HepG2 (cell line): ENCODE measurements at regions not wholly inside any gene's neighbourhood (a gene's known extent, or its start where the extent isn't known, plus 50 kb on each side); places are given as distances from the start of the nearest gene placed in this dataset.

ENCODE experiments used
- ATAC-seq: fragments of 200-7000 bp; cut with Tn5 transposase; 3 replicates; pipeline ENCODE4 v1.9.1; 2020; ENCODE audit warnings: mild to moderate bottlenecking, moderate library complexity
- BruUV-seq: library from RNA; stranded (reverse); fragments of 400-500 nt; replicated peaks from 2 replicates; lab custom pipeline; 2021; lab: Mats Ljungman, UMichigan
- CTCF ChIA-PET: fragments of 300-600 bp; formaldehyde crosslinking; extraction: SDS; loops from one replicate; lab custom pipeline; 2021; ENCODE audit warnings: low total read pairs, inconsistent platforms, low intra/inter-chr PET ratio; lab: Yijun Ruan, JAX
- POLR2A ChIA-PET: fragments of 350-600 bp; sonication (Branson Sonifier 250); formaldehyde crosslinking; loops from one replicate; lab custom pipeline; 2020; ENCODE audit warnings: antibody characterized with exemption, inconsistent platforms; lab: Yijun Ruan, JAX
- DNase-seq: peaks from one replicate; pipeline ENCODE4 v3.0.0-alpha.2; 2015; ENCODE audit warnings: low spot score
- FAIRE-seq: peaks from 3 replicates; lab custom pipeline; 2011; peaks lifted over from hg19 to GRCh38; lab: Jason Lieb, UNC
- H2AFZ ChIP-seq: one replicate; pipeline ENCODE4 v1.6.1; 2011; ENCODE audit warnings: low read length, inconsistent platforms
- H3K27ac ChIP-seq: fragments of 300-600 bp; 3 replicates; pipeline ENCODE4 v1.8.0; 2011; ENCODE audit warnings: mixed run types, mild to moderate bottlenecking, mixed read lengths, low read length, inconsistent platforms; ENCODE audit not compliant: insufficient read depth; ENCODE audit errors: extremely low read length
- H3K27me3 ChIP-seq, 2 experiments: fragments of 200-600 bp in 1 of 2; 2 replicates in 1 of 2; 3 replicates in 1 of 2; pipeline versions ENCODE4 v1.6.0 to v1.8.0; 2011; ENCODE audit warnings: low read length in 2 of 2, mild to moderate bottlenecking in 2 of 2, moderate library complexity in 2 of 2, inconsistent platforms in 1 of 2; ENCODE audit not compliant: insufficient read depth in 2 of 2, control insufficient read depth in 1 of 2
- H3K36me3 ChIP-seq, 2 experiments: fragments of 200-600 bp in 1 of 2; replicated peaks in 1 of 2; 2 replicates in 1 of 2; 3 replicates in 1 of 2; pipeline versions ENCODE4 v1.5.1 to v1.8.0; 2011; ENCODE audit warnings: low read length in 2 of 2, inconsistent platforms in 1 of 2; ENCODE audit not compliant: insufficient read depth in 2 of 2, control insufficient read depth in 1 of 2
- H3K4me1 ChIP-seq: 2 replicates; pipeline ENCODE4 v1.5.1; 2012; ENCODE audit warnings: low read length, inconsistent platforms; ENCODE audit not compliant: insufficient read depth
- H3K4me2 ChIP-seq: 2 replicates; pipeline ENCODE4 v1.6.0; 2011; ENCODE audit warnings: low read depth, low read length, inconsistent platforms
- H3K4me3 ChIP-seq, 3 experiments: fragments of 200-600 bp in 1 of 3; sonication (generic), shearing (Covaris generic) in 1 of 3; replicated peaks in 1 of 3; 2 replicates each; pipeline ENCODE4 v1.5.1; 2011 to 2016; ENCODE audit warnings: low read length in 3 of 3, inconsistent platforms in 2 of 3, low read depth in 2 of 3, mild to moderate bottlenecking in 2 of 3, control low read depth in 1 of 3, mixed read lengths in 1 of 3; ENCODE audit not compliant: insufficient read depth in 1 of 3
- H3K79me2 ChIP-seq: one replicate; pipeline ENCODE4 v1.6.1; 2011; ENCODE audit warnings: low read length, inconsistent platforms; ENCODE audit not compliant: insufficient read depth
- H3K9ac ChIP-seq: 2 replicates; pipeline ENCODE4 v1.6.0; 2011; ENCODE audit warnings: mild to moderate bottlenecking, low read depth, low read length, inconsistent platforms; ENCODE audit not compliant: insufficient read depth
- H3K9me3 ChIP-seq: 2 replicates; pipeline ENCODE4 v1.5.1; 2012; ENCODE audit warnings: mild to moderate bottlenecking, low read length
- H4K20me1 ChIP-seq: 2 replicates; pipeline ENCODE4 v1.6.0; 2011; ENCODE audit warnings: inconsistent platforms, mild to moderate bottlenecking, low read length, moderate library complexity; ENCODE audit not compliant: insufficient read depth
- AGO2 ChIP-seq: fragments of 200-400 bp; formaldehyde crosslinking; optimal IDR thresholded peaks from 2 replicates; pipeline ENCODE3; 2017; ENCODE audit warnings: mild to moderate bottlenecking, low read depth, low read length, moderate library complexity
- ATF6 ChIP-seq: sonication (generic); formaldehyde crosslinking; conservative IDR thresholded peaks from 2 replicates; pipeline ENCODE4 v1.4.0; 2020; ENCODE audit warnings: missing genetic modification reagents
- HOXA5 ChIP-seq: sonication (generic); formaldehyde crosslinking; IDR thresholded peaks from 2 replicates; pipeline ENCODE4 v1.4.0; 2020; ENCODE audit warnings: missing genetic modification reagents
- PHF8 ChIP-seq: sonication (generic); formaldehyde crosslinking; IDR thresholded peaks from 2 replicates; pipeline ENCODE4 v1.5.0; 2020; ENCODE audit warnings: missing genetic modification reagents
- ZNF160 ChIP-seq: sonication (generic); formaldehyde crosslinking; IDR thresholded peaks from 2 replicates; pipeline ENCODE4 v1.8.0; 2022; ENCODE audit warnings: mild to moderate bottlenecking, inconsistent platforms, missing genetic modification reagents
- ZNF615 ChIP-seq: sonication (generic); formaldehyde crosslinking; IDR thresholded peaks from 2 replicates; pipeline ENCODE4 v1.5.0; 2020; ENCODE audit warnings: mild to moderate bottlenecking, missing genetic modification reagents, borderline replicate concordance
- ZSCAN21 ChIP-seq: sonication (generic); formaldehyde crosslinking; IDR thresholded peaks from 2 replicates; pipeline ENCODE4 v1.8.0; 2022; ENCODE audit warnings: mild to moderate bottlenecking, missing genetic modification reagents, moderate library complexity, borderline replicate concordance
- WGBS: methylation state at CpG from one replicate; pipeline ENCODE4 v1.1.6; 2017; ENCODE audit warnings: low lambda C conversion rate; 5-methylcytosine and 5-hydroxymethylcytosine counted together
- in situ Hi-C: cut with HindIII; loops from 2 replicates; pipeline ENCODE4 v1.10.0; 2017; ENCODE audit warnings: low pct_unique_long_range_greater_than_20kb; ENCODE audit not compliant: extremely low pct_ligation_motif_present
- intact Hi-C: fragments of 100-400 bp; cut with micrococcal nuclease; formaldehyde crosslinking; loops from one replicate; pipeline ENCODE4 v1.10.0; 2022; ENCODE audit not compliant: unreplicated experiment

- Histone ChIP-seq H3K27ac (no peak overlapping the region), H3K36me3 (no peaks in the 10 kb centered on the region), H3K4me1 (no peaks in the 10 kb centered on the region), H3K9ac (no peak overlapping the region), H3K4me3 (no peak overlapping the region), H4K20me1 (no peaks in the 10 kb centered on the region), H3K79me2 (no peaks in the 10 kb centered on the region), H3K27me3 (no peaks in the 10 kb centered on the region), H3K9me3 (no peaks in the 10 kb centered on the region), H3K4me2 (no peak overlapping the region), H2AFZ (no peak overlapping the region)
- FAIRE-seq (no peak), ATAC-seq (no peak), DNase-seq (no peak)
- 0% methylated on average over 1 of the region's 1 CpG for WGBS
- ChIA-PET CTCF (no interaction called here), POLR2A (no interaction called here)
- in situ Hi-C loops, result no loop called here
- BruUV-seq, result no TSS peak
- intact Hi-C loops, result no loop called here
- TF ChIP-seq ZNF615 (CRISPR knock-in tag), result no peak
- TF ChIP-seq ZSCAN21 (CRISPR knock-in tag), result no peak
- TF ChIP-seq AGO2, result no peak
- no peak for TF ChIP-seq ATF6
- no peak for TF ChIP-seq PHF8 (CRISPR knock-in tag)
These were observed 242.3 kb upstream of the GPRIN3 start for GRCh38 chr4:89549907-89550306.

- no peaks in the 10 kb centered on the region; the same call in 1 of the 2 replicates for H3K9me3 ChIP-seq
- FAIRE-seq, result no peak
- H3K27ac ChIP-seq, result no peak overlapping the region
- H3K9ac ChIP-seq, result no peak overlapping the region
- no peak for ATAC-seq
- DNase-seq, result no peak
- no peak overlapping the region for H3K4me2 ChIP-seq
- CTCF ChIA-PET, result no interaction called here
- no peaks in the 10 kb centered on the region for H3K27me3 ChIP-seq
- peak; percentile 64; the same call in 1 of the 2 replicates for TF ChIP-seq ZNF160 (CRISPR knock-in tag)
- no peak for TF ChIP-seq HOXA5 (CRISPR knock-in tag)
- TF ChIP-seq, all 625 proteins: peak for 1
- Histone ChIP-seq H3K36me3 (no peaks in the 10 kb centered on the region), H3K4me1 (no peaks in the 10 kb centered on the region), H2AFZ (no peak overlapping the region), H4K20me1 (no peaks in the 10 kb centered on the region), H3K79me2 (no peaks in the 10 kb centered on the region), H3K4me3 (no peak overlapping the region)
- no TSS peak for BruUV-seq
- POLR2A ChIA-PET, result no interaction called here
- WGBS, result 5% methylated on average over 1 of the region's 1 CpG
- intact Hi-C loops (no loop called here), in situ Hi-C loops (no loop called here)
These were observed 237.7 kb upstream of the GPRIN3 start for GRCh38 chr4:89545315-89545714.
